Neural progenitor cell (in vitro differentiated cells): ENCODE measurements at regions not wholly inside any gene's neighbourhood (a gene's known extent, or its start where the extent isn't known, plus 50 kb on each side); places are given as distances from the start of the nearest gene placed in this dataset.

ENCODE experiments used
- CTCF ChIP-seq: fragments of 200-600 bp; sonication (generic); IDR thresholded peaks from 2 replicates; pipeline ENCODE4 v1.5.1; 2017; ENCODE audit warnings: antibody characterized with exemption, mild to moderate bottlenecking
- EZH2 ChIP-seq: fragments of 200-600 bp; sonication (generic); IDR thresholded peaks from 2 replicates; pipeline ENCODE4 v1.6.1; 2017; ENCODE audit warnings: antibody characterized with exemption, mild to moderate bottlenecking, moderate library complexity

DNA sequence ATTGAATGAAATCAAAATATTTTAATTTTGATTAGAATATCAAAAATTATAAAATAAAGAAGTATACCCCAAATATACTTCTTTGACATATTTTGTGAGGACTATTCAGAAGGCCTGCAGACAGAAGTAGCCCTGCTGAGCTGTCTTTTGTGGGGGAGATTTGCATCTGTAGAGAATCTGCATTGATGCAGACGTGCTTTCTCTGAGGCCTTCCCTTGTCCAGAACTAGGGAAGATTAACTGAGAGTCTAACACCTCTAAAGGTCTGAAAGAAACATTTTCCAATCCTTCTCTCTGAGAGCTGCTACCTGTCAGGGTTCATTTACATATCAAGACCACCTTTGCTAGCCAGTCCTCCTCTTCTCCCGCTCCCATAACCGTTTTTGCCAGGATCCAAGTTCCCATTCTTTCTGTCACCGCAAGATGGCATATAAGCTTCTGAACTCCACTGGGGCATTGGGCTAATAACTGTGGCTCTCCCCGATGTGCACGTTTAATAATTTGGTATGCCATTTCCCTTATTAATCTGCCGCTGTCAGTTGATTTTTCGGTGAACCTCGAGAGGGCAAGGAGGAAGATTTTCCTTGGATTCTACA, 510.4 kb upstream of the CNTNAP5 start:
- TF ChIP-seq EZH2 (no peak), CTCF (peak; percentile 30)
